NCI-H1930 (cell line): ENCODE measurements at regions not wholly inside any gene's neighbourhood (a gene's known extent, or its start where the extent isn't known, plus 50 kb on each side); places are given as distances from the start of the nearest gene placed in this dataset.
"Not testable (repeated sequence)": the region's sequence is repeated elsewhere in the genome, so short reads cannot be mapped to it uniquely, and the experiment has no call there.

Experiments
- DNase-seq, 2 experiments: peaks; one replicate each; lab custom pipeline; 2025; lab: John Stamatoyannopoulos, UW

DNA sequence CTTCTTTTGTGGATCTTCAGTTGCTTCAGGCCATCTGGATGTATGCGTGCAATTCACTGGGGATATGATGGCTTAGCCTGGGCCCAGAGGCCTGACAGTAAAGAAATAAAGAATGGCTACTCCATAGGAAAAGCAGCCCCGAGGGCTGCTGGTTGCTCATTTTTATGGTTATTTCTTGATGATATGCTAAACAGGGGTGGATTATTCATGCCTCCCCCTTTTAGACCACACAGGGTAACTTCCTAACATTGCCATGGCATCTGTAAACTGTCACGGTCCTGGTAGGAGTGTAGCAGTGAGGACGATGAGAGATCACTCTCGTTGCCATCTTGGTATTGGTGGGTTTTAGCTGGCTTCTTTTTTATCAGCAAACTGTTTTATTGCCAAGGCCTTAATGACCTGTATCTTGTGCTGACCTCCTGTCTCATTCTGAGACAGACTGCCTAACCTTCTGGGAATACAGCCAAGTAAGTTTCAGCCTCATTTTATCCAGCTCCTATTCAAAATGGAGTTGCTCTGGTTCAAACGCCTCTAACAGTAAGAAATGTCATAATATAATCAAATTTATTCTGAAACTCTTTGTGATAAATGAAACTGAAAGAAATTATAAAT is 60.5 kb downstream of the DSEL start:
- DNase-seq, result no peak

DNA sequence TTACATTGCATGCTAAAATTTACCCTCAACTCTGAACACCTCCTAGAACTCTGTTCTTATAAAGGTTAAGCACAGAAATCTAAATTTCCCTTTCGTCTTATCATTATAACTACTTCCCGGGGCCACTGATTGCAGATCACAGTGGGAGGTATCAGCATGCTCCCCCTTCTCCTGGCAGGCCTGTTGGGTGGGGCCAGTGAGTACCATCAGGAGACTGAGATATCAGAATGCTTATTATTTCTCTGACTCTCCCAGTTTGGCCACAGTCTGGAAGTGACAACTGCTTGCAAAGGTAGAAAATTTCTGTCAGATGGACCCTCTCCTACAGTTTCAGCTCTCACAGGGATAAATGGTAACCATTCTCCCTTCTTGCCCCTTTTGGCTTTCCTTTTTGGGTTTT is 62.6 kb downstream of the DSEL start:
- DNase-seq, result no peak

DNA sequence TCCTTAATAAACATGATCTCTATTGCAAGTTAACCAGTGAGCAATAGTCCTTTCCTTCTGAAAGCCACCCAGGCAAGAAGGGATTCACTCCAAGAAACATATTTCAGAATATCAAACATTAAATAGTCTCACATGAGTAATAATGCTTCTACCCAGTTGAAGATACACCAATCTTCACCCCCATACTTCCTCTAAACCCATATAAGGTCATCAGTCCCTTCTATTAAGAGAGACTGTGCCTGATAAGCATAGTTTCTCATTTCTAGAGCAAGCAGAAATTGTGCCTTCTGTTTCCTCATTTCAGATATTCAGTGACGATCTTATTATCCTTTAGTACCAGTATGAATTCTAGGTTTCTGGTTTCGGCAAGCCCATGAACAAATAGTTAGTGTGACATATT is 64.6 kb downstream of the DSEL start:
- DNase-seq, result no peak

DNA sequence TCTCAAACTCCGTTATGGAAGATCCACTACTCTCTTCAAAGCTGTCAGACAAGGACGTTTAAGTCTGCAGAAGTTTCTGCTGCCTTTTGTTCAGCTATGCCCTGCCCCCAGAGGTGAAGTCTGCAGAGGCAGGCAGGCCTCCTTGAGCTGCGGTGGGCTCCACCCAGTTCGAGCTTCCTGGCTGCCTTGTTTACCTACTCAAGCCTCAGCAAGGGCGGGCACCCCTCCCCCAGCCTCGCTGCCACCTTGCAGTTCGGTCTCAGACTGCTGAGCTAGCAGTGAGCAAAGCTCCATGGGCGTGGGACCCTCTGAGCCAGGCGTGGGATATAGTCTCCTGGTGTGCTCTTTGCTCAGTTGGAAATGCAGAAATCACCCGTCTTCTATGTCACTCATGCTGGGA is 65.4 kb downstream of the DSEL start:
- DNase-seq, result not testable (repeated sequence)

DNA sequence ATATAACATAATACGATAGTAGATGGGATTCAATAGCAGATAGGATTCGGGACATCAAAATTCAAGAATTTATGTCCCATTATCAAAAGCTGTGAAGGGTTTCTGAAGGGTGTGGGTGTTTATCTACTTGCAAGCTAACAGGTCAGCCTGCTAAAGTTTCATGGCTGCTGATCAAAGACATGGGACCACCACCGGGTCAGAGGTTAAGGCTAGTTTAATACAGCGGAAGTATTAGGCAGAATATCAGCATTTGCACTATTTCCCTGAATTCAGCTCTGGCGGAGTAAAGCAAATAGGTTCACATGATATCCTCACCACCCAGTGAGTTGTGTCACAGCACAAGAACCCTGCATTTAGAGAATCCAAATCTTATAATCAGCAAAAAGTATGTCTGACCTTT is 82.5 kb downstream of the DSEL start:
- no peak for DNase-seq

DNA sequence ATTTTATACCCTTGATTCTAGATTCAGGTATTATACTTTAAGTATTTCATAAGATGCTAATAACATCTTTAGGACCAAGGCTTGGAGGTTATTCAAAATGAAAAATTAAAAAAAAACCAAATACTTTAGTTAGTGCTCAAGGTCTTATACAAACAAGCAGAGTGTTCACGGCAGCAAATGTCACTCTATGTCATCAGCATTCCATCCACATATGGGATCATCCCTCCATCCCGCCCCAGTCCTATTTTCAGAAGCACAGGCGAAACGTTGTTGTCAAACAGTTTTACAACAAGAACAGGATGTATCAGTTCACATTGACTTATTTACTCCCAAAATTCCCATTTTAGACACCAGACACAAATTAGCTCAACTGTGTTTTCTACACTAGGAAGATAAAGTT is 83.7 kb downstream of the DSEL start:
- DNase-seq, result no peak

DNA sequence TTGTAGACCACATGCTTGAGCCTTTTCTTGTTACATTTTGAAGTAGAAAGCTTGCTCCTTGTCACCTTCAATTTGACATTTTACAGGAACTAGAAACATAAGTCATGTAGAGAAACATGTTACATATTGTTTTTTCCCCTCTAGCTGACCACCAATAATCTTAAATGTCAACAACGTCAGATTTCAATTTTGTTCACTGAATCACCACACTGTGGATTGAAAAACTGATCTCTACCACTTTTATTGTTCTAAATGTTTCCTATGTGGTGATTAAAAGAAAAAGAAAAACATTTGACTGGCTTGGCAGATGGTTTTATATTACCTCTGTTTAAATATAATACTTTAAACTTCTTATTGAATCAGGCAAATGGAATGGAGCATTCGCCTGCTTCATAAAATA is 87.7 kb downstream of the DSEL start:
- DNase-seq, result no peak

DNA sequence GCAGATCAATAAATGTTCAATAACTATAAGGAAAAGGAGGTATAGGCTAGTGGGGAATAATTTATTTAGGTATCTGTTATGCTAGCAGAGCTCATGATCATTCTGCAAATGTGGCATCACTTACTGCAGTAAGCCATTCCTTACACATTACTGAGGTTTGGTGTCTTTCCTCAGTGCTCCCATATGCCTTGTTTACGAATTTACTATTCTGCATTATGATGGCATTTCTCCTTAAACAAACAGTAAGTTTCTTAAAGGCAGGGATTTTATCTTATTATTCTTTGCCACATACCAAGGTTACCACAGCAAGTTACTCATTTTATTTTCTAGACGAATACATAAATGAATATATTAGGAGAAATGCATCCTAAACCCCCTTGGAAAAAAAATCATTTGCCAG is 88.4 kb downstream of the DSEL start:
- no peak for DNase-seq

DNA sequence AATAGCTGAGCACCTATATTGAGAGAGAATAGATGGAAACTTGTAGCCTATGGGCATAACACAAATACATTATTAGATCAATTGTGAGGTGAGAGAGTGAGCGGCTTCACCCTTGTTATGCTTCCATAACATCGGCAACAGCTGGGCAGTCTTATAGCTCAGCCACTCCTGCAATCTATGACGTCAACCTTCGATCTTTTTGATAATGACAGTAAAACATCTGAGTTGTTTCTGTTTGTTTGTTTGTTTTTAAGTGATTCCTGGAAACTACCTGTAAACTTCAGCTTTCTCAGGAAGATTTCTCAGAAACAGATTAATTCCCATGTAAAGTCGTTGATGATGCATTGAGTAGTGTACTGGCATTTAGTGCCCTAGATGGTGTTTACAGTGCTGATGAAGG is 90.0 kb downstream of the DSEL start:
- DNase-seq, result no peak

DNA sequence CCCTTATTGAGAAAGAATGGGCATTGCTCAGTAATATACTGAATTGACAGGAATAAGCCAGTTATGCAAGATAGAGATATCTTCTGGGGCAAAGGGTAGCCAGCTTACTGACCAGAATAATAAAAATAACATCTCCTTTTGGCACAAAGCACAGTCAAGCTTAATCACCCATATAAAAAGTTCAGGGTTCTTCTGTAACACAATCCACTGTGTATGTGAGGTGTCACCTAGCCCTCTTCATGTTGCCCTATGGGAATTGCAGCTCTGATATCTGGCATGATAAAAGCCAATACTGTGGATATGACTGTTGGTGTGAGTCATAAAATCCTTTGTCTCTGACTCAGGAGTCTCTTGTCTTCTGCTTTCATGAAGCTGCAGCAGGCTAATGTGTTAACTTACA is 90.8 kb downstream of the DSEL start:
- no peak for DNase-seq

DNA sequence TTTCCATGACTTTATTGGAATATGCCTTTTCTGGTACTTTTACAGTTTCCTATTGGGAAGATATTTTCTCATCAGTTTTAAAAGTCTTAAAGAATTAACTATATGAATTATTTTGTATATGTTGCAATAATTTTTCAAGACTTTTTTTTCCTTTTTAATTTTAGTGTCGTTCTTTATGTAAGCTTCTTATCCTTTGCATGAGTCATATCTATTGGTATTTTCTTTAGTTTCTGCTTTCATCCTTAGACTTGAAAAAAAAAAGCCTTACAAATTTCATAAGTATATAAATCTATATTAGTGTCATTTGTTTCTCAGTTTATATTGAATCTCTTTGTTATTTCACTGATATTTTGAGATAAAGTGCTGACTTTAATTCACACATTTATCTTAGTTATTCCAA is 94.9 kb downstream of the DSEL start:
- no peak for DNase-seq

DNA sequence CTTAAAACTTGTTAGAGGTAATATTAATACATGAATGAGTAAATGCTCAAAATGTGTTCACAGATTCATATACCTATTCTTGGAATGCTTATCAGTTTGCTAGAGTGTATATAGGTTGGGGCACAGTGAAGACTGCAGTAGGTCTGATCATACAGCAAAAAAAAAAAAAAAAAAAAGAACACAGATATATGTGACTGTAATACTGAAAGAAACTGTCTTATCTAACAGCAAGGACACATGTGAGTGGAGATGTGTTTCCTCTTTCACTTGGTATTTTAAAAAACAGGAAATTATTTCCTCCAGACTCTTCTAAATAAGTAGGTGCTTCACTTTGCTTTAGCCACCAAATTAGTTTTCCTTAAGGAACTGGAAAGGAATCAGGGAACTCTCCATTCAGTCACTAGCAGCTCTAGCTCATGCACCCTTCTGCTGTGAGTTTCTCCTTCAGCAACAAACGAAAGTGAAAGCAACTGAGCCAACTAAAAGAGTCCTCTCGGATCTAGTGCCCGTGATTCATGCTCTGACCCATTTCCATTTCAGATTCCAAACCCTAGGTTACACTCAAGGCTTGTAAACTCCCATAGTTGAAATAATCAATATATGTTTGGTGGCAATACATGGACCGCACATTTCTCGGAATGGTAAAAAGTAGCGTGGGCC is 98.5 kb downstream of the DSEL start:
- no peak for DNase-seq

DNA sequence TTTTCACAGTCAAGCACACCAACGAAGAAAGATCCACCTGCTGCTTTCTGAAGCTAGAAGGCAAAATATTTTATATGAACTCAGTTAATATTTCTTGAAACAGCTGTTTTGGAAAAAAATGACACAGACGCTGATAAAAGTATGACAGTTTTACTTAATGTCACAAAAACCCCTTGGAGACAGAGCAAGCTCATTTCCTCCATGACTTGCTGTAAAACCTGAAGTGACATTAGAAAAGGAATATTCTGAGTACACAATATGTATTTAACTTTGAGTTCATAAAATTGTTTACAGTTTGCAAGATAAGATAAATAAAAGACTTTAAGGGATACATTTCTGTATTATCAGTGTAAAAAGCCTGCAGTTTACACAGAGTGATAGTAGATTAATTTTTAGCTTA is 105.4 kb downstream of the DSEL start:
- no peak for DNase-seq

DNA sequence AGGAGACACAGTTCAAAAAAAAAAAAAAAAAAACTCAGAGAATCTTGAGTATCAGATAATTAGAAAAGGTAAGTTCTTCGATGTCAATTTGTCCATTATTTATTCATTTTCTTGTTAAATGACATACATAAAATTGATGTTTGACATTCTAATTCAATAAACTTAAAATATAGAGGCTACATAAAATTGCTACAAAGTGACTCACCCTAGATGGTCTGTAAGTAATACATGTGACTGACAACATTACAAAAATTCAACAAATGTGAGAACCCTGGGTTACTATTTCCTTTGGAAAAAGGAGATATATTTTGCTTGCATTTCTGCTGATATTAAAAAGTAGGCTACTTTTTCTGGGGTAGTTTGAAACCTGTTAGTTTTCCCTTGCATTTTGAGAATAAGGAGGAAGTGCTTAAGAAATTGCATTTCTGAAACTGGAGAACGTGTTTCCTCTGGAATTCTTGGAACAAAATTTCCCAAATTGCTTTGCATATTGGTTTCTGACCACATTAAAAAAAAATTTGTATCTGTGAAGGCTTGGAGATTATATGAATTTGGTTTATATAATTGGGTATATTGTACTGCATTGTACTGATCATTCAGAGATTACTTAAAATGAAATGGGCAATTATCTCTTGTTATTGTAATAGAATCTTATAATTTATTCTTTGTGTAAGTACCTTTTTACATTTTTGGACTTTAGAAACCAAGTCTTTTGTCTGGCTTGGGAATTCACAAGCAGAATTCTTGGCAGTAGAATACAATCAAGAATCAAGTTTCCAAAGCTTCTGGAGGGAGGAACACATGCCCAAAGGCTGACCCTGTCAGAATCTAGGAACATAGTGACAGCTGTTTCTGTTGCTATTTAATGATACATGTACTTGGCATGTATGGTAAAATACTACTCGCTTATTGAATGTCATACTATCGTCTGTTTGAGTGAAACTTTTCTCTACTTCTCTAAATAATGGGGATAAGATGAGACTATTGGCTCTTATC is 106.1 kb downstream of the DSEL start:
- no peak for DNase-seq

DNA sequence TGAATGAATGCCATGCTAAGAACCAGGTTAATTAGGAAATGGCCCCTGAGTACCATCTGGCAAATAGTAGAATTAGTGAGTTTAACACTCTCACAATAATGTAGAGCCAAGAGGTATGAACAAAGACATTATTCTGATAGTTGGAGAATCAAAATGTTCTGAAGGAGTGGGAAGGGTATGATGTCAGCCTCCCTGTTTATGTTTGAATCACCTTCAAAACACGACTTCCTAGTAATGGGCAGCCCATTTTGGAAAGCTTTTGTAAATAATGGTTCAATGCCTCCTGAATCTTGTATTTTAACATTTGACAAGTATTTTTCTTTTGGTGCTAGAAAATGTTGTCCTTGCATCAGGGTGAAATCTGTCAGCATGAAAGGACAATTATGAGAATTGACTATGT is 108.3 kb downstream of the DSEL start:
- no peak for DNase-seq

DNA sequence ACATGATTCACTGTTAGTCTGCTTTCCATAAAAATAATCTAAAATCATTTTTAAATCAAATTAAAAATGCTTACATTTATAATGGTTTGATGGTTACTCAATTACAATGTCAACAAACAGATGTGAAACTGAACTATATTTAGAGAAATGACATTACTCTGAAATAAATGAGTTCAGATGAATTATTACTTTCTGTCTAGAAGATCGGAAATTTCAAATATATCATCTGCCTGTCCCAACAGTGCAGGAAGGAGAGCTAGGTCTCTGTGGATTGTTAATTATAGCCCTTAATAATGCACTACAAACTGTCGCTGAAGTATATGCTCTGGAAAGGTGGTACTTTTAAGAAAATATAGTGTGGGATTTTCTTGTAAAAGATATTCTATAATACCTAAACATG is 109.8 kb downstream of the DSEL start:
- no peak for DNase-seq

DNA sequence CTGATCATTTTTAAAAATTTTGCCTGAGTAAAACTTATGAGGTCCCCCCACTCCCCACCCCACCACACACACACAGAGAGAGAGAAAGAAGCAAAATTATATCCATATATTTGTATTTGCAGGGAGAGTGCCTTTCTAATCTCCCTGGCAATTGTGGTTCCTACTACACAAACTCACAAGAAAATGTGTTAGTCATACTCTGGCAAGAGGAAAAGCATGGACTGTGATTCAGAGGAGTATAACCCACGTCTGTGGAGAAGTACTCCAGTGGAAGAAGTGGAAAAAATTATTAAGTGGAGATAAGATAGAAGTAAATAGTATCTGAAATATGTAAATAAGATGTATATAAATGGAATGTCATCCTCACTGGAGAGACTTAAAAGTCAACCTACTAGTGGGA is 114.0 kb downstream of the DSEL start:
- DNase-seq, result no peak

DNA sequence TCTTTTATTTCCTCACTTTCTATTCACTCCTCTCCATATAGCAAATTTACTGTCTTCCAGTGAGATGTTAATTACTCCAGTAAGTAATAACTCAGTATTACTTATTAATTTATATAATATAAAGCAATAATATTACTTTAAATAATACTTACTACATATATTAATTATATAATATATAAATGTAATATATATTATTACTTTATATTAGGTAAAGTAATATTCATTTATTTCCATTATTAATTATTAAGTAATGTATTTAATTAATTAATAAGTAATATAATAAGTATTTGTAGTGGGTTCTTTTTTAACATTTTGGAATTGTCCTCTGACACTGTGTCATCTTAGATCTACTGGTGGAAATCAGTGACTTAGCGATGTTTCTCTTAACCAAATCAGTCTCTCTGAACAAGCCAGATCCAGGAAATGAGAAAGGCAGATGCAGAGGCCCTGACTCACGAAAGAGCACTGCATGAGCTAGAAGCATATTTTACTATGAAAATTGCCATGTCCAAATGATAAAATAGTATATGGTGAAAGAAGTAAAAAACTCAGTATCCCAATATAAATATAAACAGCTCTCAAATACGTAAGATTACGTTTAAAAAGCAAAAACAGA is 115.9 kb downstream of the DSEL start:
- DNase-seq, result no peak

DNA sequence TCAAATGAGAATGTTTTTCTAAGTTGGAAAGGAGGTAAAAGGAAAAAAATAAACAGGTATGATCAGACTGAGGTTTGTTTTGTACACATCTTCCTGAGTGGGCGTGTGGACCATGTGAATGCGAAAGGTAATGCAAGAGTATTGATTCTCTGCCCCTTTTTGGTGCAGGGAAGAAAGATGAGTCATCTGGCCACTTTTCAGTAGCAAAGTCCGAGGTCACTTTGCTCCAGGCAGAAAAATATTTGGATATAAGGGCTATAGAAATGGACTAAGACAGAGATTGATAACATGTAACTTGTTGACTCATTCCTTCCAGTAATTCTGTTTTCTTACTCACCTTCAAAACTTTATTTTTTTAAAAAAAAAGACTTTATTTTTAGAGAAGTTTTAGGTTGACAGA is 130.5 kb downstream of the DSEL start:
- DNase-seq, result no peak

DNA sequence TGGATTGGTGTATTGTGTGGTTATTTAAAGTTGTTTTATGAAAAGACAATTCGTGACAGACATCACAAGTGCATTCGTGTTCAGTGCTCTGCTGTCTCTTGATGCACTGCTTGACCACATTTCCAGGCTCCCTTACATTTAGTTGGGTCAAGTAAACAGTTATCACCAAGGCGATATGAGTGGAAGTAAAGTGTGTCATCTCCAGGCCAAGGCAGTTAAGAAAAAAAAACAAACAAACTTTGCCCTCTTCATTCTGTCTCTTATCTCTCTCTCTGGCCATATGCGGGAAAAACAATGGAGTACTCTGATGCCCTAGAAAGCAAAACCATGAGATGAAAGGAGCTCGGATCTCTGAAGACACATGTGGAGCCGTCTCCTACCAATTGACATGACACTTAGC is 131.1 kb downstream of the DSEL start:
- DNase-seq, result no peak

DNA sequence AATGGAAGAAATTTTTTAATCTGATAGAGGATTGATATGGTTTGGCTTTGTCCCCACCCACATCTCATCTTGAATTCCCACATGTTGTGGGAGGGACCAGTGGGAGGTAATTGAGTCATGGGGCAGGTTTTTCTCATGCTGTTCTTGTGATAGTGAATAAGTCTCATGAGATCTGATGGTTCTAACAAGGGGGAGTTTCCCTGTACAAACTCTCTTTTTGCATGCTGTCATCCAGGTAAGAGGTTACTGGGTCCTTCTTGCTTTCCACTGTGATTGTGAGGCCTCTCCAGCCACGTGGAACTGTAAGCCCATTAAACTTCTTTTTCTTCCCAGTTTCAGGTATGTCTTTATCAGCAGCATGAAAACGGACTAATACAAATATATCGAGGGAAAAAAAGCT is 132.5 kb downstream of the DSEL start:
- DNase-seq, result not testable (repeated sequence)

DNA sequence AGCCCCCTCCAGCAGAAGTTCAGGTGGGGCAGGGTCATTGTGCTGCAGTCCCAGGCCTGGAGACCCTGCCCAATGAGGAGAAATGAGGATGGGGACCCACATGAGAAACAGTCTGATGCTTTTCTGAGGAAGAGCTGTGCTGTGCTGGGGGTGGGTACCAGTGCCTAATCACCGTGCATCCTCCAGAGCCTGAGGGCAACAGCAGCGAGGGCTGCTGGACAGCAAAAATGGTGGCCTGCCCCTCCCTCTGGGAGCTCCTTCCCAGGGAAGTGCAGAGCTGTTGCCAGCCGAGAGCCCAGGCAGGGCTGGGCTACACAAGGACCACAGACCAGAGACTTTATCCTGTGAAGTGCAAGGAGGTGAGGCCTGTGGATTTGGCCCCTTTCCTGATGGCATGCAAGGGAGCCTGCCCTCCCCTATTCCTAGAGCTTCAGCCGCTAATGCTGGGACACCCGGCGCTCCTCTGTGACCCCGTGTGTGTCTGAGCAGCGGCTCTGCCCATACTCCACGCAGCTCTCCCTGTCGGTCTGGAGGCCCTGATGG is 134.8 kb downstream of the DSEL start:
- DNase-seq, result no peak
